Parathyroid adenoma (tissue), 2 donors: ENCODE measurements at regions not wholly inside any gene's neighbourhood (a gene's known extent, or its start where the extent isn't known, plus 50 kb on each side); places are given as distances from the start of the nearest gene placed in this dataset.

ENCODE experiments used
- H2AFZ ChIP-seq: fragments of 300-600 bp; sonication (generic); one replicate; pipeline ENCODE4 v1.7.0; 2017; ENCODE audit warnings: antibody characterized with exemption, mild to moderate bottlenecking
- H3K27ac ChIP-seq: fragments of 300-600 bp; sonication (generic); one replicate; pipeline ENCODE4 v1.7.0; 2017
- H3K27me3 ChIP-seq: fragments of 300-600 bp; sonication (generic); one replicate; pipeline ENCODE4 v1.7.0; 2017; ENCODE audit warnings: low read length; ENCODE audit not compliant: control insufficient read depth, insufficient read depth
- H3K36me3 ChIP-seq: fragments of 300-600 bp; sonication (generic); one replicate; pipeline ENCODE4 v1.7.0; 2017; ENCODE audit warnings: low read length; ENCODE audit not compliant: control insufficient read depth, insufficient read depth
- H3K4me1 ChIP-seq: fragments of 300-600 bp; sonication (generic); one replicate; pipeline ENCODE4 v1.7.0; 2017; ENCODE audit warnings: control low read depth
- H3K4me2 ChIP-seq: fragments of 300-600 bp; sonication (generic); one replicate; pipeline ENCODE4 v1.7.0; 2017; ENCODE audit warnings: low read length
- H3K4me3 ChIP-seq: fragments of 300-600 bp; sonication (generic); one replicate; pipeline ENCODE4 v1.7.0; 2017; ENCODE audit warnings: low read depth, low read length
- H3K79me2 ChIP-seq: fragments of 300-600 bp; sonication (generic); one replicate; pipeline ENCODE4 v1.7.0; 2017; ENCODE audit warnings: control low read depth
- H3K9ac ChIP-seq: fragments of 300-600 bp; sonication (generic); one replicate; pipeline ENCODE4 v1.7.0; 2017; ENCODE audit warnings: mild to moderate bottlenecking
- H3K9me3 ChIP-seq: fragments of 300-600 bp; sonication (generic); one replicate; pipeline ENCODE4 v1.7.0; 2017; ENCODE audit warnings: low read length; ENCODE audit not compliant: control insufficient read depth
- CTCF ChIP-seq: fragments of 300-600 bp; sonication (generic); IDR thresholded peaks from one replicate; pipeline ENCODE4 v1.7.0; 2017; ENCODE audit warnings: antibody characterized with exemption, mild to moderate bottlenecking
- donor health status: primary hyperparathyroidism.

GRCh38 chr10:6649903-6650302 is 69.8 kb upstream of the PRKCQ start:
- H3K4me1 ChIP-seq: no peaks in the 10 kb centered on the region
- no peak overlapping the region for H3K4me2 ChIP-seq
- no peak overlapping the region for H3K4me3 ChIP-seq
- no peak overlapping the region for H3K27ac ChIP-seq
- TF ChIP-seq CTCF: no peak
- H2AFZ ChIP-seq: no peak overlapping the region
- no peak overlapping the region for H3K9ac ChIP-seq
- no peaks in the 10 kb centered on the region for H3K79me2 ChIP-seq
- H3K9me3 ChIP-seq: no peaks in the 10 kb centered on the region
- no peaks in the 10 kb centered on the region for H3K36me3 ChIP-seq
- peaks cover 3% of the 10 kb centered on the region for H3K27me3 ChIP-seq

- Histone ChIP-seq H3K27me3 (peaks cover 3% of the 10 kb centered on the region), H3K36me3 (no peaks in the 10 kb centered on the region), H3K4me3 (no peak overlapping the region), H3K4me2 (no peak overlapping the region), H3K9me3 (no peaks in the 10 kb centered on the region), H3K27ac (no peak overlapping the region), H3K9ac (no peak overlapping the region), H2AFZ (no peak overlapping the region), H3K79me2 (no peaks in the 10 kb centered on the region), H3K4me1 (no peaks in the 10 kb centered on the region)
- no peak for TF ChIP-seq CTCF
Measured at GRCh38 chr10:6648894-6649720, 69.0 kb upstream of the PRKCQ start.

- no peaks in the 10 kb centered on the region for H3K79me2 ChIP-seq
- H2AFZ ChIP-seq: no peak overlapping the region
- TF ChIP-seq CTCF: peak; percentile 57
- no peaks in the 10 kb centered on the region for H3K9me3 ChIP-seq
- H3K27ac ChIP-seq: no peak overlapping the region
- no peak overlapping the region for H3K9ac ChIP-seq
- H3K4me1 ChIP-seq: no peaks in the 10 kb centered on the region
- no peak overlapping the region for H3K4me3 ChIP-seq
- peaks cover 3% of the 10 kb centered on the region for H3K27me3 ChIP-seq
- no peaks in the 10 kb centered on the region for H3K36me3 ChIP-seq
- H3K4me2 ChIP-seq: no peak overlapping the region
Measured at GRCh38 chr10:6647811-6648526, 67.9 kb upstream of the PRKCQ start.

- Histone ChIP-seq H3K79me2 (no peaks in the 10 kb centered on the region), H3K4me2 (no peak overlapping the region), H3K27ac (no peak overlapping the region), H3K9ac (no peak overlapping the region), H3K36me3 (no peaks in the 10 kb centered on the region), H3K4me1 (no peaks in the 10 kb centered on the region), H3K4me3 (no peak overlapping the region), H2AFZ (no peak overlapping the region), H3K9me3 (no peaks in the 10 kb centered on the region), H3K27me3 (peaks cover 3% of the 10 kb centered on the region)
- TF ChIP-seq CTCF: no peak
Measured at GRCh38 chr10:6643962-6644361, 63.9 kb upstream of the PRKCQ start.
